ENCODE measurements at regions not wholly inside any gene's neighbourhood (a gene's known extent, or its start where the extent isn't known, plus 50 kb on each side); places are given as distances from the start of the nearest gene placed in this dataset.

DNA sequence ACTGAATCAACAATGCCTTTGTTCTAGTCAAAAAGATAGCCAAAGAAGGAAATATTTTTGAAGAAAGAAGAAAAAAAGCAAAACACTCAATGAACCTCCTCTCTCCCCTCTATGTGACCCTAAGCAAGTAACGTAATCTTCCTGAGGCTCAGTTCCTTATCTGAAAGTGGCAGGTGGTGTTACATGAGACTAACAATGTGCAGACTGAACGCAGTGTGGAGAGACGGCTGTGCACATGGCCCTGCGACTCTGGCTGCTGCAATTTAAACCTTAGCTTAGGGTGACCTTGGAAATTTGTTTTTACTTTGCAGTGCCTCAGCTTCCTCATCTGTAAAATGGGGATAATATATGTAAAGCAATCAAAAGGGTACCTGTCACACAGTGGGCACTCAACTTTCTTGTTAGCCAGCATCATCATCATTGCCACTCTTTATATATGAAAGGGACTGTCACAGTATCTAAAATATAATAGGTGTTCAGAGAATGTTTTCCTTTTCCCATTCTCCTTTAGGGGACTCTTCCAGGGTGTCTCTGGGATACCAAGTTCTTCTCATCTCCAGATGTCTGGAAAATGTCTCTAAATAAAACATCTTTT, 100.1 kb upstream of the JUN start (continued):
- TF ChIP-seq HNRNPK (IDR thresholded peaks at IDR 0.05; ENCODE audit: low read depth, low read length, poor library complexity, severe bottlenecking), result no peak
- TF ChIP-seq SP1 (CRISPR knock-in tag; IDR thresholded peaks at IDR 0.05), result peak; percentile 66
- TF ChIP-seq NUFIP1 (IDR thresholded peaks at IDR 0.05; ENCODE audit: partially characterized antibody), result peak; percentile 58
- peak in 1 of 2 experiments; percentile 10; a peak in 2 of 4 replicates for TF ChIP-seq TEAD1 (CRISPR knock-in tag; IDR thresholded peaks at IDR 0.05)
- peak; percentile 97 to 99 for TF ChIP-seq KDM1A (IDR thresholded peaks at IDR 0.05)
- TF ChIP-seq ZNF24 (IDR thresholded peaks at IDR 0.05), result peak; percentile 88
- peak; percentile 99 for TF ChIP-seq CBX1 (IDR thresholded peaks at IDR 0.05; ENCODE audit: low read depth)
- 0 out of 2 replicates have a peak, but pooled peaks have one; percentile 28 for TF ChIP-seq MEF2D (tag; conservative IDR thresholded peaks at IDR 0.05; ENCODE audit: low read depth)
- no peak for TF ChIP-seq ZNF3 (CRISPR knock-in tag; IDR thresholded peaks at IDR 0.05)
- peak; percentile 8; the same call in 1 of the 2 replicates for TF ChIP-seq HCFC1 (IDR thresholded peaks at IDR 0.05; ENCODE audit: low read depth, low read length)
- TF ChIP-seq POLR2G (IDR thresholded peaks at IDR 0.05; ENCODE audit: low read depth, low read length), result 0 out of 2 replicates have a peak, but pooled peaks have one; percentile 9
- TF ChIP-seq RBM25 (IDR thresholded peaks at IDR 0.05; ENCODE audit: low read depth, low read length, severe bottlenecking), result peak; percentile 100
- peak; percentile 79 for TF ChIP-seq HNRNPLL (IDR thresholded peaks at IDR 0.05; ENCODE audit: low read depth, low read length, poor library complexity, severe bottlenecking)
- TF ChIP-seq ZNF140 (CRISPR knock-in tag; IDR thresholded peaks at IDR 0.05), result no peak
- peak; percentile 90 for TF ChIP-seq KLF16 (IDR thresholded peaks at IDR 0.05)
- TF ChIP-seq UBTF (IDR thresholded peaks at IDR 0.05; ENCODE audit: borderline replicate concordance in 1 of 2, low read depth in 2 of 2, low read length in 2 of 2), result no peak
- TF ChIP-seq ZNF699 (CRISPR knock-in tag; IDR thresholded peaks at IDR 0.05; ENCODE audit: insufficient replicate concordance), result no peak
- TF ChIP-seq HDAC2 (IDR thresholded peaks at IDR 0.05), result peak; percentile 100
- no peak for TF ChIP-seq TFAM (CRISPR knock-in tag; conservative IDR thresholded peaks at IDR 0.05)
- TF ChIP-seq NCOR1 (IDR thresholded peaks at IDR 0.05), result peak; percentile 94
- peak; percentile 68 to 71 for TF ChIP-seq NRF1 (conservative IDR thresholded peaks at IDR 0.05 in 1 of 2, IDR thresholded peaks at IDR 0.05 in 1 of 2)
- no peak for TF ChIP-seq ZNF431 (CRISPR knock-in tag; IDR thresholded peaks at IDR 0.05)
- no peak for TF ChIP-seq NFIX (CRISPR knock-in tag; IDR thresholded peaks at IDR 0.05; ENCODE audit: low read depth)
- no peak; a peak in 1 of 4 replicates for TF ChIP-seq BCLAF1 (IDR thresholded peaks at IDR 0.05; ENCODE audit: borderline replicate concordance in 1 of 2, control insufficient read depth in 1 of 2, low read depth in 2 of 2, low read length in 1 of 2)
- no peak for TF ChIP-seq HNRNPUL1 (IDR thresholded peaks at IDR 0.05; ENCODE audit: low read length)
